ENCODE measurements at regions not wholly inside any gene's neighbourhood (a gene's known extent, or its start where the extent isn't known, plus 50 kb on each side); places are given as distances from the start of the nearest gene placed in this dataset.

GRCh38 chr12:67173258-67173657, 95.9 kb upstream of the CAND1 start:
- no peak overlapping the region for H3K4me3 ChIP-seq

GRCh38 chr12:67182551-67182950, 86.6 kb upstream of the CAND1 start:
- Histone ChIP-seq H3K36me3 (no peaks in the 10 kb centered on the region), H3K4me1 (no peaks in the 10 kb centered on the region), H3K9me3 (no peaks in the 10 kb centered on the region), H3K4me3 (no peak overlapping the region), H3K27ac (no peak overlapping the region), H3K27me3 (ENCODE audit: low read depth) (no peaks in the 10 kb centered on the region)
- no peak for TF ChIP-seq CTCF (IDR thresholded peaks at IDR 0.05)
- DNase-seq = no peak
- no peak for ATAC-seq
- intact Hi-C loops (cut with DNase I) = no loop called here

More at GRCh38 chr12:67173258-67173657, 95.9 kb upstream of the CAND1 start:
- H3K4me1 ChIP-seq = no peaks in the 10 kb centered on the region
- no peak overlapping the region for H3K27ac ChIP-seq
- DNase-seq (no peak), ATAC-seq (no peak)
- no peaks in the 10 kb centered on the region for H3K27me3 ChIP-seq (ENCODE audit: low read depth)
- intact Hi-C loops (cut with DNase I) = no loop called here
- H3K36me3 ChIP-seq = no peaks in the 10 kb centered on the region
- TF ChIP-seq CTCF (IDR thresholded peaks at IDR 0.05) = no peak
- H3K9me3 ChIP-seq = no peaks in the 10 kb centered on the region

GRCh38 chr12:67193704-67194103, 75.5 kb upstream of the CAND1 start:
- Histone ChIP-seq H3K9me3 (no peaks in the 10 kb centered on the region), H3K4me1 (no peaks in the 10 kb centered on the region), H3K27me3 (ENCODE audit: low read depth) (no peaks in the 10 kb centered on the region), H3K36me3 (no peaks in the 10 kb centered on the region), H3K27ac (no peak overlapping the region), H3K4me3 (no peak overlapping the region)
- no peak for ATAC-seq
- TF ChIP-seq CTCF (IDR thresholded peaks at IDR 0.05) = no peak
- DNase-seq = no peak
- intact Hi-C loops (cut with DNase I) = no loop called here

GRCh38 chr12:67200386-67200785, 68.8 kb upstream of the CAND1 start:
- no peak for DNase-seq
- no peak for TF ChIP-seq CTCF (IDR thresholded peaks at IDR 0.05)
- no peak for ATAC-seq
- H3K27me3 ChIP-seq (ENCODE audit: low read depth) = no peaks in the 10 kb centered on the region
- H3K9me3 ChIP-seq = no peaks in the 10 kb centered on the region
- H3K4me3 ChIP-seq = no peak overlapping the region
- no peaks in the 10 kb centered on the region for H3K36me3 ChIP-seq
- no peaks in the 10 kb centered on the region for H3K4me1 ChIP-seq
- no peak overlapping the region for H3K27ac ChIP-seq
- intact Hi-C loops (cut with DNase I) = no loop called here

GRCh38 chr12:67202011-67202677, 67.0 kb upstream of the CAND1 start:
- DNase-seq (no peak), ATAC-seq (no peak)
- intact Hi-C loops (cut with DNase I) = no loop called here
- Histone ChIP-seq H3K4me1 (no peaks in the 10 kb centered on the region), H3K36me3 (no peaks in the 10 kb centered on the region), H3K9me3 (no peaks in the 10 kb centered on the region), H3K27ac (no peak overlapping the region), H3K4me3 (no peak overlapping the region), H3K27me3 (ENCODE audit: low read depth) (peaks cover 3% of the 10 kb centered on the region)
- no peak for TF ChIP-seq CTCF (IDR thresholded peaks at IDR 0.05)
